Hippocampal formation (tissue), 2 donors: ENCODE measurements at regions not wholly inside any gene's neighbourhood (a gene's known extent, or its start where the extent isn't known, plus 50 kb on each side); places are given as distances from the start of the nearest gene placed in this dataset.
"Not testable (repeated sequence)": the region's sequence is repeated elsewhere in the genome, so short reads cannot be mapped to it uniquely, and the experiment has no call there.

Experiments used
- DNase-seq, 2 donors: peaks; one replicate each; lab custom pipeline; 2025; lab: John Stamatoyannopoulos, UW

DNA sequence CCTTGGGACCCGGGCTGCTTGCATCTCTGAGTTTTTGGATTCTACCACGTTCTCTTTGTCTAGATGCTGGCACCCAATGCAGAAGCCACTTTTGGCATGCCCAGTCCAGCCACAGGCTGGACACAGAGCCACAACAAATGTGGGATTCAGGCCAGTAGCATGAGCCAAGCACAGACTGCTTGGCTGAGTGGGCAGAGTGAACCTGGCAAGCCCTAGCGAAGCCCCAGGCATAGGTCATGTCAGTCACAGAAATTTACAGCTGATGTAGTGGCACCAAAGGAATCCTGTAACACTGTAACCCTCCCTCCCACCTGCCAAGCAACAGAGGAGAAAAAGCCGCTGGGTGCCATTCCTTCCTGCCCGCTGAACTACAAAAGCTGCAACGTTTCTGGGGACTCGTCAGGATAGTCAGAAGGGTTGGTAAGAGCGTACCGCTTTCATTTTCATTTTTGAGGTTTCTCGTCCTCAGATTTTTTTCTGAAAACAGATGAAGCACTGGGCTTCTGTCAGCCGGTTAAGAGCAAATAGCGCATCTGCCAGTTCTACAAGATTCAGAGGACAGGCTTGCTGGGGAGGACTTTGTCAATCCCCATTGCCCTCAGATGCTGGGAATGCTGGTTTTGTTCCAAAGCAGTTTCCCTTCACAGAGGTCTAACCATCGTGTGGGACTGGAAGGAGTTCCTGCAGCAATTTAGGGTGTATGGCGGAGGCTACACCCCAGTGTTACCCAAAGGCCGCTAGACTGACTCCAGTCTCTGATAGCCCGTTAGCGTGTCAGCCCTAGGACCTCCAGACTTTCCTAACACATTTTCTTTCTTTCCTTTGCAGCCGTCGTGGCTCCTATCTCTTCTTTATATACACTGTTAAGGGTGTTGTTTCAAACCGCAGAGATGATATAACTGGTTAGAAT, 399.0 kb downstream of the HTR1A start:
- no peak for DNase-seq

- DNase-seq: no peak
Measured at GRCh38 chr5:63555874-63556273, 406.4 kb downstream of the HTR1A start.

DNA sequence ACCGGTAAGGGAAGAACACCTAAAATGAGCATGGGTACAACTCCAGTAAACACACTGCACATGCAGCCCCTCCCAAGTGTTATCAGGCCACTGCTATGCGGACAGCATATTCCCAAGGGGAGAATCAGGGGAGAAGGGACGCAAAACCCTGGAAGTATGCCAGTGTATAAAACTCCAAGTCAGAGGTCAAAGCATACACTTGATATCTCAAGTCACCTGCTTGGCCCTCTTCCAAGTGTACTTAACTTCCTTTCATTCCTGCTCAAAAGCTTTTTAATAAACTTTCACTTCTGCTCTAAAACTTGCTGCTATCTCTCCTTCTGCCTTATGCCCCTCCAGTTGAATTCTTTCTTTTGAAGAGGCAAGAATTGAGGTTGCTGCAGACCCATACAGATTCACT, 408.1 kb downstream of the HTR1A start:
- DNase-seq: no peak

DNA sequence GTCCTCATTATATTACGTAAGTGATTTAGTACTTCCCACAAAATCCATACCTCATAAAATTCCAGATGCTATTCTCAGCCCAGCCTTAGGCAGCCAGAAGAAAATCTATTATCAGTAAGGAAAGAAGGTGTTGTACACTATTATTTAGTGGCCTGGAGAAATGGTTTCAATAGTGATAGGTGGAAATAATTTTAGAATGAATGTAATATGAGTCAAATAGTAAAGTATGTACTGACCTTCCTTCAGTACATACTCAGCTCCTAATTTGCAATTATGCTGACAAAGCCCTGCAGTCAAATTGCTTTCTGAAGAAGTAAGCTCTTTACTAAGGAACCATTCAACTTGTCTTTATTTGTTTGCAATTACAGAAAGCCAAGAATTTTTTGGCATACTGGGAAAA, 409.2 kb downstream of the HTR1A start:
- no peak for DNase-seq

GRCh38 chr5:63535840-63536602, 426.2 kb downstream of the HTR1A start:
- DNase-seq: no peak

DNA sequence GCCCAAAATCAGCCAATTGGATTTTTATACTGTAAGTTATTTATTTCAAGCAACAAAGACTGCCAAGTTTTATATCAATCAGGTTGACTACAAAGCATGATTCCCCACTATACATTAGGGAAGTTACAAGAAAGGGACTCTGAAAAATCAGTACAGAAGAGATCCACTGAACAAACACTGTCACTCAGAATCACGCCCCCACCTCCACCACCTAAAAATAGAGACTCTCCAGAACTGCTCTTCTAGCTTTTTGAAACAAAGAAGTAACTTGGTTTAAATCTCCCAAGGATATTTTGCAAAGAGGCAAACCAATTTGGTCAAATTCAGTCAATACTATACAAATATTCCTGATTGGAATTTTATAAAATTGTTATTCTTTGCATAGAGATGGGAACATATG, 438.0 kb downstream of the HTR1A start:
- no peak for DNase-seq

DNA sequence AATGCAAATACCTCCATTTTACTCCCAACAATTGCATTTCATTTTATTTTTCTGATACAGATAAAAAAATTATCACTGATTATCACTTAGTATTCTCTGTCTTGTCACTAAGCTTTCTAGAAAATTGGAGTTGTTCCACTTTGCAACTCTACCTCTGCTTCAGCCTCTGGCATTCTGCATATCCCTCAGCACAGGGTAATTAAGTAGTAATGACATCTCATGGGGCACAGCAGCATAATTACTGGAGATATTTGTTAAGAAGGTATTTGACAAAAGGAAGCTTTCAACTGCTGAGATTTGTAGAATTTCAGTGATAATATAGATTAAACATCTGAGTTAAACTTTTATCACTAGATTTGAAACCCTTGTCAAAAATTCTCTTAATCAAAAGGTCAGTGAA, 446.2 kb downstream of the HTR1A start:
- DNase-seq: no peak

GRCh38 chr5:63500242-63500641, 462.0 kb downstream of the HTR1A start:
- DNase-seq: no peak

DNA sequence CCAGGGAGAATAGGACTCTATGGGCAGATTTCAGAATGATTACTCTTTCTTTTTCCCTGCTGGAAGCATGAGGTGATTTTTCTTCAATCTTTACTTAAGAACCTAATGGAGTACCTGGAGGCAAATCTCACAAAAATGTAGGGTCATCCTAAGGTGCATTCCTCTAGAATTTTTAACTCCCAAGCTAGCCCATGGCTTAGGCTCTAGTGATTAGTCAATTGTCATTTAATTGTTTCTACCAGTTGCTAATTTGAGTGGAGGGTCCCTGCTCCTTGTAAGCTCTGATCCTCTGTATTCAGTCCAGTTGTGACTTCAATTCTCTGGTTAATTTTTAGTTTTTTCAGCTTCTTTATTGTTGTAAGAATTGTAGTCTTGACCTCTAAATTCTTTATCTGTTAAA, 467.0 kb downstream of the HTR1A start:
- no peak for DNase-seq

GRCh38 chr5:63483338-63483737, 478.9 kb downstream of the HTR1A start:
- DNase-seq: no peak

DNA sequence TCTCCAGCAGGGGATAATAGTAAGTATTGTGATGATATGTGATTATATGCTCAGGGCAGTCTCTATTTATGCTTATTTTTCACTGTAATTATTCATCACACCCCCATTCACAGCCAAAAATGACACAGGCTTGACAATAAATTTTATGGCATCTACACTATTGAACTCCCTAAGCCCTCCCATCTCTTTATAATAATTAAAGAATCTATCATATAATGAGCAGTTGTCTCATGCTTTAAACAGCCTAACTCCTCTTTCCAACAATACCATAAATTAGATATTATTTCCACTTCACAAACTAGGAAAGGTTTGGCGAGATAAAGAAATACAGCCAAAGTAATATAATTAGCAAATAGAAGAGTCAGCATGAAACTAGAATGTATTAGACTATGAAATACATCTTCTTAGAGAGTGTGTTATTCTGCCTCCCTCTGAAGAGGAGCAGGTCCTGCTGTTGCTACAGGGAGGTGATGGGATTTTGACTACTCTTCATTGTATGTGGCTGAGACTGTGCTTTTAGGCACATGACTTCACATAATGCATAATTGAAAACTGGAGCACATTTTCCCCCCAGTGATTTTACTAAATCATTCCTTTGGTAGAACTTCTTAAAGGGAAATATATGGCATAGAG, 488.8 kb downstream of the HTR1A start:
- DNase-seq: no peak

- no peak for DNase-seq
Measured at GRCh38 chr5:63456279-63456678, 506.0 kb downstream of the HTR1A start.

DNA sequence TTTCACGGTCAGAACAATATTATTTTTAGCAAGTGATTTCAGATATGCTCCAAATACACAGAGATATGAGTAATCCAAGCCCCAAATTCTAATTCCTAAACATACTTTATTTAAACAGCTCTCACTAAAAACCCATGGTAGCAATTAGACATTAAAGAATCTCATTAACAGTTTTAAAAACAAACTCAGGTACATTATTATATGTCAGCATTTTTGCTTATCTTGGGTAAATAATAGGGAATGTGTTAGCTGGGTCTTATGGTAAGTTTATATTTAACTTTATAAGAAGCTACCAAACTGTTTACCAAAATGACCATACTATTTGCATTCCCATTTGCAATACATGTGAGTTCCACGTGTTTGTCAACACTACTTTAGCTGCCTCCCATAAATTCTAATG, 511.1 kb downstream of the HTR1A start:
- no peak for DNase-seq

- DNase-seq: no peak
Measured at GRCh38 chr5:63439537-63439936, 522.7 kb downstream of the HTR1A start.

DNA sequence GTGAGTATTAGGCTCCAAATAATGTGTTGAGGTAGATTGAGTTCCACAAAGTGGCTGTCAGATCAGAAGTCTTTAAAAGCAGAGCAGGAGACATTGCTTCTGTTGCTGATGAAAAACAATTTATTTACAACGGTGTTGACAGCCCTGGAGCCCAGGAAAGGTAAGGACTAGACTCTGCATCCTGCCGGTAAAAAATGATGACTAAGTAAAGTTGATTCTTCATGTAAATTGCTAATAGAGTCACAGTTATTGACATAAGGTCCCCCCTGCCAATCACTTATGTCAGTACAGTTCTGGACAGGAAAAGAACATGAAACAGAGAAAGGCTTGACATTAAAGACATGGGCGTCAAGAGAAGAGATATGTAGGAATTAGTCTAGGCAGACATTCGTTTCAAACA, 552.5 kb downstream of the HTR1A start:
- no peak for DNase-seq

- no peak for DNase-seq
Measured at GRCh38 chr5:63408984-63409383, 553.3 kb downstream of the HTR1A start.

DNA sequence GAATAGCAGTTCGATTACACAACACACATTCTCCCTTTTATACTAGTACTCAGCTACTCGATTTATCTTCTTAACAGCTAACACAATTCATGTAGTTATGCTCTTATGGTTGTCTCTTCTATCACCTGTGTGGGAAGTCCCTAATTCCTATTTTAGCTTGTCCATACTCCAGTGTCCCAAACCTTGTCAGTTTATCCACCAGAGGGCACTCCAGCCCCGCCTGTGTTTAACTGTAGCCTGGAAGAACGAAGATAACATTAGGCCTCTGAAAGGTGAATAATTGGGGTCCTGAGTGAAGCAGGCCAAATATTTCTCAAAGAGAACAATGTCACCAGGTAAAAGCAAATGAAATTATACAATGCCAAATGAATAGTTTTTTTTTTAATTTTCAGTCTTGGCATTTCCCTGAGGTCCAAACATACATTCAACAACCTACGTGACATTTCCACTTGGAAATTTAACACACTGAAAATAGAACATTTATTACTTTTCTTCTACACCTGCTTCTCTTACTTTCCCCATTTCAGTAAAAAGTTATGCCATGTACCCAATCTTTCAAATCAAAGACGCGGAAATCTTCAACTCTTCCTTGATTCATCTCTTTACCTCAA, 560.7 kb downstream of the HTR1A start:
- DNase-seq: peak; percentile 11 to 34

- no peak for DNase-seq
Measured at GRCh38 chr5:63400079-63400478, 562.2 kb downstream of the HTR1A start.

DNA sequence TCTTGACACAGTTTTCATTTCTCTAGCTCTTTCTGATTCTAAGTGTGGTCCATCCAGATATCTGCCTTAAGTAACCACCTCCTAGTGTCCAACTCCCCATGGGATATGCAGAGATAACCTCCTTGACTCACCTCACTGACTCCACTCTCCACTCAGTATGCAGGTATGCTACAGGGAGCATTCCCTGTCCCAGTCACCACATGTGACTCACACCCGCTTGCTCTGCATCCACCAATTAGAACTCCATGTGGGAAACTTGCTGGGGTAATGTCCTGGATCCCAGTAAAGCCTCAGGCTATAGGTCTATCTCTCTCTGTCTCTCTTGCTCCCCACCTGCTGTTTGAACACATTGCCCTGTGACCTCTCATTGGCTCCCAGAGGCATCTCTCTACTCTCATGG, 563.9 kb downstream of the HTR1A start:
- DNase-seq: no peak

GRCh38 chr5:63388188-63388587, 574.1 kb downstream of the HTR1A start:
- not testable (repeated sequence) for DNase-seq

DNA sequence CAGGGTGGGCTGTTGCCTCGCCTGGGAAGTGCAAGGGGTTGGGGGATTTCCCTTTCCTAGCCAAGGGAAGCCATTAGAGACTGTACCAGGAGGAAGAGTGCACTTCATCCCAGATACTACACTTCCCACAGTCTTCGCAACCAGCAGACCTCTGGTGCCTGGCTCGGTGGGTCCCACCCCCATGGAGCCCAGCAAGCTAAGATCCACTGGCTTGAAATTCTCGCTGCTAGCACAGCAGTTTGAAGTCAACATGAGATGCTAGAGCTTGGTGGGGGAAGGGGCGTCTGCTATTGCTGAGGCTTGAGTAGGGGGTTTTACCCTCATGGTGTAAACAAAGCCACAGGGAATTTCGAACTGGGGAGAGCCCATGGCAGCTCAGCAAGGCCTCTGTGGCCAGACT, 586.4 kb downstream of the HTR1A start:
- DNase-seq: no peak

GRCh38 chr5:63374085-63374484, 588.2 kb downstream of the HTR1A start:
- no peak for DNase-seq
